Muscle of leg (tissue), 3 donors: ENCODE measurements at regions not wholly inside any gene's neighbourhood (a gene's known extent, or its start where the extent isn't known, plus 50 kb on each side); places are given as distances from the start of the nearest gene placed in this dataset.

ENCODE experiments used
- DNase-seq: peaks from one replicate; pipeline ENCODE4 v3.0.0; 2013
- H3K27ac ChIP-seq: one replicate; pipeline ENCODE4 v1.5.1; 2013; ENCODE audit warnings: mild to moderate bottlenecking, low read length, control low read depth
- H3K27me3 ChIP-seq: one replicate; pipeline ENCODE4 v1.6.1; 2013; ENCODE audit warnings: low read length; ENCODE audit not compliant: control insufficient read depth, insufficient read depth
- H3K36me3 ChIP-seq: one replicate; pipeline ENCODE4 v1.6.1; 2013; ENCODE audit warnings: low read length; ENCODE audit not compliant: control insufficient read depth, insufficient read depth
- H3K4me1 ChIP-seq: one replicate; pipeline ENCODE4 v1.6.1; 2013; ENCODE audit warnings: low read length; ENCODE audit not compliant: control insufficient read depth, insufficient read depth
- H3K4me3 ChIP-seq: one replicate; pipeline ENCODE4 v1.5.1; 2013; ENCODE audit warnings: low read length, control low read depth
- H3K9me3 ChIP-seq: replicated peaks from 2 replicates; pipeline ENCODE4 v1.6.1; 2013; ENCODE audit warnings: low read depth, low read length; ENCODE audit not compliant: control insufficient read depth
- WGBS: methylation state at CpG from one replicate; pipeline ENCODE4 v1.1.5; 2013; ENCODE audit warnings: missing lambda C conversion rate; ENCODE audit not compliant: insufficient coverage; 5-methylcytosine and 5-hydroxymethylcytosine counted together

GRCh38 chr4:29009908-29010307, 1710.3 kb upstream of the PCDH7 start:
- no peaks in the 10 kb centered on the region for H3K9me3 ChIP-seq
- 60% methylated on average over 2 of the region's 5 CpGs for WGBS
- no peaks in the 10 kb centered on the region for H3K36me3 ChIP-seq
- H3K27ac ChIP-seq: no peak overlapping the region
- no peak for DNase-seq
- no peaks in the 10 kb centered on the region for H3K4me1 ChIP-seq
- no peaks in the 10 kb centered on the region for H3K27me3 ChIP-seq
- no peak overlapping the region for H3K4me3 ChIP-seq

DNA sequence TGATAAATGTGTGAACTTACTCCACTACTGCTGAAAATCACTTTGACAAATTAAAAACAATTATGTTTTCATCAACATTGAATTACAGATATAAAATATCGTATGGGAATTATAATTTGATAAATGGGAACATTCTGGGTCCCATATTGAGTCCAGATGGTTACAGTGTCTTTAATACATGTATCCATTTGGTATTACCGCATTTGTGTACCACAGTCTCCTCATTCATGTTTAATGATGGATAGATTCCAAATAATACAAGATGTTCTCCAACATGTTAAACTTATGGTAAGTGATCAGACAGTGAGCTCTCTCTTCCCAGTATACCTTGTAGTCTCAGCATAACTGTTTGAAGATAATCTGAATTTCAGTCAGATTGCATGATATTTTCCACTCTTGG, 1706.8 kb upstream of the PCDH7 start:
- H3K9me3 ChIP-seq: no peaks in the 10 kb centered on the region
- no peak for DNase-seq
- no peaks in the 10 kb centered on the region for H3K27me3 ChIP-seq
- no peak overlapping the region for H3K27ac ChIP-seq
- H3K4me3 ChIP-seq: no peak overlapping the region
- no peaks in the 10 kb centered on the region for H3K4me1 ChIP-seq
- H3K36me3 ChIP-seq: no peaks in the 10 kb centered on the region
- WGBS: no CpG with 5 or more reads among the region's 2 CpGs

GRCh38 chr4:29014555-29014954, 1705.6 kb upstream of the PCDH7 start:
- no CpG with 5 or more reads among the region's 4 CpGs for WGBS

GRCh38 chr4:29033703-29034102, 1686.5 kb upstream of the PCDH7 start:
- Histone ChIP-seq H3K9me3 (no peaks in the 10 kb centered on the region), H3K27ac (no peak overlapping the region), H3K4me1 (no peaks in the 10 kb centered on the region), H3K36me3 (no peaks in the 10 kb centered on the region), H3K27me3 (no peaks in the 10 kb centered on the region), H3K4me3 (no peak overlapping the region)
- WGBS: no CpG with 5 or more reads among the region's 1 CpG
- no peak for DNase-seq

More at GRCh38 chr4:29014555-29014954, 1705.6 kb upstream of the PCDH7 start:
- H3K27me3 ChIP-seq: no peaks in the 10 kb centered on the region
- H3K4me3 ChIP-seq: no peak overlapping the region
- H3K4me1 ChIP-seq: no peaks in the 10 kb centered on the region
- no peaks in the 10 kb centered on the region for H3K36me3 ChIP-seq
- no peak overlapping the region for H3K27ac ChIP-seq
- no peaks in the 10 kb centered on the region for H3K9me3 ChIP-seq
- no peak for DNase-seq

DNA sequence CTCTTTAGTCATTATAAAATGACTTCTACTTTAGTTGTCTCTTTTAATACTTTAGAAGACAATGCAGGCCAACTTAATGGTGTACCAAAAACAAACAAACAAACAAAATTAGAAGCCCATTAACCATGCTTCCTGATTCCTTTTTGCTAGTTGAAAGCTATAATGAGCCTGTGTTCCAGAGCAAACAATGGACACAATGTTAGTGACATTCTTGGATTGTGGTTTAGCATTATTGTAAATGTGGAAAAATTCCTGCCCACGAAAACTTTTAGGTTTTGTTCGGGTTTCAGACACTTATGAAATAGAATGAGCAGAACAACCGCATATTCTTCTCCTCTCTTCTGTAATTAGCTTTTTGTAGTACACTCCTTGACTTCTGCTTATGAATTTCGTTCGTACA, 1682.7 kb upstream of the PCDH7 start:
- no peaks in the 10 kb centered on the region for H3K4me1 ChIP-seq
- no peaks in the 10 kb centered on the region for H3K27me3 ChIP-seq
- H3K4me3 ChIP-seq: no peak overlapping the region
- no CpG with 5 or more reads among the region's 5 CpGs for WGBS
- no peak overlapping the region for H3K27ac ChIP-seq
- H3K36me3 ChIP-seq: no peaks in the 10 kb centered on the region
- no peaks in the 10 kb centered on the region for H3K9me3 ChIP-seq
- no peak for DNase-seq

DNA sequence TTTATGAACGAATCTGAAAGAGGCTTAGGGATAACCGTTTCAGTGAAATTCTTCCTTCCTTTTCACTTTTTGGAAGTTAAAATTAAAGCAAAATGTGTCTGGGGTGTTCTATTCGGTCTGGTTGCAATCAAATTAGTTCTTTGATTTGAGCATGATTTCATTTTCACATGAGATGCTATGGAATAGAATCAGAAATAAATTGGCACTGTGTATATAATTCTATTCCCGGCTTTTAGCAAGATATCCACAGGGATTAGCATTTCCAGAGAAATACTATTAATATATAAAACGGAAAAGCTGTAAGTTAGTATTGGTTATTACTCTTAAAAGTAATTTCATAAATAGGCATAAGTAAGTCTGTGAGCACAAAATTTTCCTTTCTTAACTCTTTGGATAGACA, 1676.8 kb upstream of the PCDH7 start:
- Histone ChIP-seq H3K9me3 (no peaks in the 10 kb centered on the region), H3K27me3 (no peaks in the 10 kb centered on the region), H3K36me3 (no peaks in the 10 kb centered on the region), H3K27ac (no peak overlapping the region), H3K4me3 (no peak overlapping the region), H3K4me1 (no peaks in the 10 kb centered on the region)
- WGBS: no CpG with 5 or more reads among the region's 5 CpGs
- DNase-seq: peak; percentile 85

- no peaks in the 10 kb centered on the region for H3K36me3 ChIP-seq
- H3K27ac ChIP-seq: peak overlapping the region; percentile 79
- H3K27me3 ChIP-seq: no peaks in the 10 kb centered on the region
- no peak overlapping the region for H3K4me3 ChIP-seq
- peak; percentile 91 for DNase-seq
- H3K9me3 ChIP-seq: no peaks in the 10 kb centered on the region
- no peaks in the 10 kb centered on the region for H3K4me1 ChIP-seq
- WGBS: 20% methylated on average over 1 of the region's 2 CpGs
Observed at GRCh38 chr4:29046186-29046585, 1674.0 kb upstream of the PCDH7 start.

DNA sequence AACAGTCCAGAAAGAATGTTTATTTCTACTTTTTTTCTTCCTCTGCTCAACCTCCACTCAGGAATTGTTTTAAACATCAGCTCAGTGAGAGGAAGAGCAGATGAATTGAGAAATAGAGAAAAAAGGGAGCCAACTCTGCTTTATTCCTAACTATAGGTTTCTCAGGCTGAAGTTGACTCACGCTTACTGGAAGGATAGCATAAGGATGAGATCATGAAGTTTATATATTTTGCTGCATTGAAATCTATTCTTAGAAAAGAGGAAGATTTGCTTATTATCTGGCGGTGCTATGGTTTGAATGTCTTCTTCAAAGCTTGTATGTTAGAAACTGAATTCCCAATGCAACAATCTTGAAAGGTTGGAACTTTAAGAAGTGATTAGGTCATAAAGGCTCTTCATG, 1673.4 kb upstream of the PCDH7 start:
- peak; percentile 93 for DNase-seq

GRCh38 chr4:29047341-29048041, 1672.7 kb upstream of the PCDH7 start:
- no peaks in the 10 kb centered on the region for H3K9me3 ChIP-seq
- peak overlapping the region; percentile 79 for H3K27ac ChIP-seq
- H3K4me1 ChIP-seq: no peaks in the 10 kb centered on the region
- DNase-seq: no peak
- no peak overlapping the region for H3K4me3 ChIP-seq
- no peaks in the 10 kb centered on the region for H3K36me3 ChIP-seq
- no peaks in the 10 kb centered on the region for H3K27me3 ChIP-seq
- 87% methylated on average over 23 of the region's 28 CpGs for WGBS

More for the DNA sequence above, 1673.4 kb upstream of the PCDH7 start:
- no peaks in the 10 kb centered on the region for H3K4me1 ChIP-seq
- H3K4me3 ChIP-seq: no peak overlapping the region
- H3K27ac ChIP-seq: peak overlapping the region; percentile 79
- no peaks in the 10 kb centered on the region for H3K9me3 ChIP-seq
- H3K36me3 ChIP-seq: no peaks in the 10 kb centered on the region
- H3K27me3 ChIP-seq: no peaks in the 10 kb centered on the region
- WGBS: no CpG with 5 or more reads among the region's 2 CpGs

DNA sequence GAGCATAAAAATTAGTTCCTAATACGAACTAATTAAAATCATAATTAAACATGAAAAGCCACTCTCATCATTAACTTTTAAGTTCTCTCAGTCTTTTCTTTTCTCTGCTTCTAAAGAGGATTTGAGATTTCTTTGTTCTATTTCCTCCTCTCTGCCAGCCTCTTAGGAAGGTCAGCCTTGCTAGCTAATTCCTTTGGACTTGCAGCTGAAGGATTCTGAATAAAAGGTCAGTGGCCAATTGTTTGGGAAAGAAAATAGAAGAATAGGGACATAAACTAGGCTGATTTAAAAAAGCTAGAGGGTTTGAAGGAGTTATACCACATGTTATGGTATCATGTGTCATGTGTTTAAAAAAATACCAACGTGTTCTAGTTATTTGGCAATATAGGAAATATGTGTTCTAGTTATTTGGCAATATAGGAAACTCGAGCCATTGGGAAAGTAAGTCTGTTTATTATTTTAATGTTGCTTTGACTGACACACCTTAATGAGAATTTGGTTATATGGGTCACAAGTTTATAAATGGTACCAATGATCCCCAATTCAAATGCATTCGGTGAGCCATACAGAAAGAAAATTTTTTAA, 1668.7 kb upstream of the PCDH7 start:
- Histone ChIP-seq H3K4me3 (no peak overlapping the region), H3K27me3 (no peaks in the 10 kb centered on the region), H3K9me3 (no peaks in the 10 kb centered on the region), H3K4me1 (no peaks in the 10 kb centered on the region), H3K36me3 (no peaks in the 10 kb centered on the region), H3K27ac (no peak overlapping the region)
- WGBS: no CpG with 5 or more reads among the region's 4 CpGs
- DNase-seq: no peak
